Small intestine (tissue), 7 donors: ENCODE measurements at regions not wholly inside any gene's neighbourhood (a gene's known extent, or its start where the extent isn't known, plus 50 kb on each side); places are given as distances from the start of the nearest gene placed in this dataset.

Experiments used
- DNase-seq, 2 donors: peaks; one replicate each; pipeline versions ENCODE4 v3.0.0 to v3.0.0-alpha.2; 2013
- FAIRE-seq: peaks from 2 replicates; lab custom pipeline; 2012; peaks lifted over from hg19 to GRCh38; lab: Jason Lieb, UNC
- H3K27ac ChIP-seq, 3 donors: one replicate each; pipeline ENCODE4 v1.5.1; 2013; ENCODE audit warnings: low read length in 2 of 3, mild to moderate bottlenecking in 2 of 3, control low read depth in 1 of 3, inconsistent platforms in 1 of 3, low read depth in 1 of 3, moderate library complexity in 1 of 3
- H3K27me3 ChIP-seq, 3 donors: one replicate each; pipeline ENCODE4 v1.6.1; 2013; ENCODE audit warnings: low read length in 3 of 3, inconsistent platforms in 1 of 3; ENCODE audit not compliant: control insufficient read depth in 3 of 3, insufficient read depth in 3 of 3
- H3K36me3 ChIP-seq, 3 donors: one replicate each; pipeline ENCODE4 v1.6.1; 2013; ENCODE audit warnings: low read length in 3 of 3, inconsistent platforms in 1 of 3, low read depth in 1 of 3, mild to moderate bottlenecking in 1 of 3, moderate library complexity in 1 of 3; ENCODE audit not compliant: control insufficient read depth in 3 of 3, insufficient read depth in 2 of 3
- H3K4me1 ChIP-seq, 3 donors: one replicate each; pipeline ENCODE4 v1.6.1; 2013; ENCODE audit warnings: low read length in 2 of 3, inconsistent platforms in 1 of 3, low read depth in 1 of 3, mild to moderate bottlenecking in 1 of 3, moderate library complexity in 1 of 3; ENCODE audit not compliant: control insufficient read depth in 3 of 3, insufficient read depth in 2 of 3
- H3K4me3 ChIP-seq, 3 donors: one replicate each; pipeline ENCODE4 v1.5.1; 2013; ENCODE audit warnings: low read length in 3 of 3, control low read depth in 1 of 3, inconsistent platforms in 1 of 3, low read depth in 1 of 3, mild to moderate bottlenecking in 1 of 3, moderate library complexity in 1 of 3
- H3K9me3 ChIP-seq, 2 donors: one replicate each; pipeline ENCODE4 v1.6.1; 2013; ENCODE audit warnings: low read depth in 1 of 2, low read length in 1 of 2; ENCODE audit not compliant: control insufficient read depth in 2 of 2, insufficient read depth in 1 of 2
- WGBS, 3 donors: extraction: QIAGEN DNeasy Blood & Tissue Kit; methylation state at CpG; one replicate each; pipeline ENCODE4 v1.1.7; 2013; 5-methylcytosine and 5-hydroxymethylcytosine counted together
- donor health status: healthy with polysubstance abuse.
- donor health status: control.
- donor health status: control.
- donor health status: Bipolar disorder and iron deficiency.
- donor health status: healthy.

- no peaks in the 10 kb centered on the region for H3K36me3 ChIP-seq
- no peak overlapping the region for H3K4me3 ChIP-seq
- no peaks in the 10 kb centered on the region for H3K27me3 ChIP-seq
- DNase-seq (no peak), FAIRE-seq (no peak)
- no peaks in the 10 kb centered on the region for H3K9me3 ChIP-seq
- 37 to 46% (median 41%) methylated on average over 3 of the region's 3 CpGs for WGBS, 3 donors
- H3K27ac ChIP-seq, result no peak overlapping the region
- H3K4me1 ChIP-seq, result no peaks in the 10 kb centered on the region
Observed at GRCh38 chr6:54698974-54699373, 147.6 kb upstream of the FAM83B start.

GRCh38 chr6:54700158-54700557, 146.4 kb upstream of the FAM83B start:
- no peaks in the 10 kb centered on the region for H3K36me3 ChIP-seq
- no peak overlapping the region for H3K4me3 ChIP-seq
- 28 to 60% (median 44%) methylated on average over 2 of the region's 2 CpGs for WGBS, 3 donors
- FAIRE-seq (peak; percentile 10), DNase-seq (peak; percentile 19 to 51)
- H3K27me3 ChIP-seq, result no peaks in the 10 kb centered on the region
- H3K9me3 ChIP-seq, result no peaks in the 10 kb centered on the region
- H3K4me1 ChIP-seq, result no peaks in the 10 kb centered on the region
- no peak overlapping the region for H3K27ac ChIP-seq

DNA sequence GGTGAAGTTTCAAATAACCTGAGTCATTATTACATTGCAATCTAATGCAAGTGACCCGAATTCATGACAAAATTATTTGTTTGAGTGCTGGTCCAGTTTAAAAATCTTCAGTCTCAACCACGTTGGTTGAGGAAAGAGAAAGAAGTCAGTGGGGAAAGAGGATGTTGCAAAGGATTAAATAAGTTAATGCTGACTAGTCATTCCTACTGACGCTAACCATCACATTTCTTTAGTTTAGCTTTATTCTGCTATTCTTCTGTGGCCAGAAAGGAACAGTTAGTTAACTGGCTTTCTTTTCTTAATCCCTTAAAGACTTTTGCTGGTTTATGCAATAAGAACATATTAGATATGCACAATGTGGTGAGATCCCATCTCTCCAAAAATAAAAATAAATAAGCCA, 143.8 kb upstream of the FAM83B start:
- no peak overlapping the region for H3K27ac ChIP-seq
- no peaks in the 10 kb centered on the region for H3K36me3 ChIP-seq
- DNase-seq, result no peak
- WGBS, 3 donors, result 76 to 91% (median 81%) methylated on average over 3 of the region's 3 CpGs
- H3K4me1 ChIP-seq, result no peaks in the 10 kb centered on the region
- no peaks in the 10 kb centered on the region for H3K27me3 ChIP-seq
- H3K9me3 ChIP-seq, result no peaks in the 10 kb centered on the region
- FAIRE-seq, result no peak
- no peak overlapping the region for H3K4me3 ChIP-seq

DNA sequence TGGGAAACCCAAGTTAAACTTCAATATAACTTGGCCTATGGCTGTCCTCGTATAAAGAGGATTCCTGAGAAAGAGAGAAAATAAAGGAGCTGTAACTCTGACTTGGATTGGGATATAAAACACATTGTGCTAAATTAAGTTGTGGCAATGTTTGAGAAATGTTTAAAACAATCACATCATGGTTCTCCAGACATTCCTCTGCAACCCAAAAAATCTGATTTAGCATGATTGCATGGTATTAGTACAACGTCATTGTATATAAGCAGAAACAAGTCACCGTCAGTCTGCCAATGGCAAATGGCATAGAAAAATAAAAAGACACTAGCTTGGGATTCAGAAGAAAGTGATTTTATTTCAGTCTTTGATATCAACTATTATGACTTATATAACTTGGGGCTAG, 140.2 kb upstream of the FAM83B start:
- Histone ChIP-seq H3K4me1 (no peaks in the 10 kb centered on the region), H3K4me3 (no peak overlapping the region), H3K27ac (no peak overlapping the region), H3K27me3 (no peaks in the 10 kb centered on the region), H3K36me3 (no peaks in the 10 kb centered on the region), H3K9me3 (no peaks in the 10 kb centered on the region)
- DNase-seq (no peak), FAIRE-seq (no peak)
- 70 to 76% (median 72%) methylated on average over 3 of the region's 3 CpGs for WGBS, 3 donors

GRCh38 chr6:54706844-54707605, 139.5 kb upstream of the FAM83B start:
- no peaks in the 10 kb centered on the region for H3K27me3 ChIP-seq
- 82 to 91% (median 87%) methylated on average over 4 of the region's 4 CpGs for WGBS, 3 donors
- DNase-seq (no peak), FAIRE-seq (no peak)
- no peaks in the 10 kb centered on the region for H3K9me3 ChIP-seq
- no peak overlapping the region for H3K4me3 ChIP-seq
- H3K36me3 ChIP-seq, result no peaks in the 10 kb centered on the region
- no peaks in the 10 kb centered on the region for H3K4me1 ChIP-seq
- no peak overlapping the region for H3K27ac ChIP-seq

DNA sequence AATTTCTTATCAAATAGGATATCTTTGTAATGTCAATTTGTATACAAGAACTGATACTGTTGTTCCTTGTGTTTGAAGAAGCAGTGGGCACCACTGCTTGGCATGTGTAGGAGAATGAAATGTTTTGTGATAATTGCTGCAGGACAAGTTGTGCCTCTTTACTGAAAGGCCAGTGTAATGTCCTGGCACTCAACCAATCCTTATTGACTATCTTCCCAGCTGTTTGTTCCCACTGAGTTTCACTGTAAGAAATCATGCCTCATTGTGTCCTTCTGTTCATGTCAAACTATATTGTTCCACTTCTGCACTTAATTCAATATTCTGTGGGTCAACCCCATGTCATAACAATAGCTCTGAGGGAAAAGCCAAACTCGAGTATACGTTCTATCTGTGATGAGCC, 136.1 kb upstream of the FAM83B start:
- no peak overlapping the region for H3K27ac ChIP-seq
- FAIRE-seq, result no peak

GRCh38 chr6:54716010-54716409, 130.6 kb upstream of the FAM83B start:
- Histone ChIP-seq H3K27ac (peak overlapping the region in 1 of 3 donors; percentile 8), H3K27me3 (no peaks in the 10 kb centered on the region), H3K9me3 (no peaks in the 10 kb centered on the region), H3K36me3 (no peaks in the 10 kb centered on the region), H3K4me1 (peaks cover 0 to 22% (median 0%) of the 10 kb centered on the region in 3 donors), H3K4me3 (no peak overlapping the region)
- FAIRE-seq (no peak), DNase-seq (peak; percentile 21 to 55)
- WGBS, 3 donors, result 67 to 81% (median 70%) methylated on average over 6 of the region's 6 CpGs

More for the DNA sequence above, 136.1 kb upstream of the FAM83B start:
- H3K9me3 ChIP-seq, result no peaks in the 10 kb centered on the region
- DNase-seq, result no peak
- peaks cover 0 to under 1% (median 0%) of the 10 kb centered on the region in 3 donors for H3K4me1 ChIP-seq
- 59 to 82% (median 63%) methylated on average over 2 of the region's 2 CpGs for WGBS, 3 donors
- H3K27me3 ChIP-seq, result no peaks in the 10 kb centered on the region
- H3K36me3 ChIP-seq, result no peaks in the 10 kb centered on the region
- H3K4me3 ChIP-seq, result no peak overlapping the region

DNA sequence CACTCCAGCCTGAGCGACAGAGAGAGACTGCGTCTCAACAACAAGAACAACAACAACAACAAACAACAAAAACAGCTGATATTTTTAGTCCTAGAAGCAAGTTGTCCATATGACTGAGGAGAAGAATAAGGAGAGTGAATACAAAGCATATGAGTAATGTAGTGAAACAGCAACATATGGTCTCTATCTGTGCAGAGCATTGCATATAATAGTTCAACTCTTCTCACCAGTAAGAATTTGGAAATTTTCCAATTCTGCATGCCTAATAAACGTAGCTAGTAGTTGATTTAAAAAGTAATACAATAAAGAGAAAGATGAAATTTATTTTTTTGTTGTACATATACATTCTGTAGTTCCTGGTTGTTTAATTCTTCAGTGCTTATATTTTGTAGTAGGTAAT, 129.7 kb upstream of the FAM83B start:
- Histone ChIP-seq H3K27ac (no peak overlapping the region), H3K27me3 (no peaks in the 10 kb centered on the region), H3K9me3 (no peaks in the 10 kb centered on the region), H3K36me3 (no peaks in the 10 kb centered on the region), H3K4me1 (peaks cover 0 to 22% (median 0%) of the 10 kb centered on the region in 3 donors), H3K4me3 (no peak overlapping the region)
- DNase-seq (no peak), FAIRE-seq (no peak)
- WGBS, 3 donors, result 53 to 71% (median 68%) methylated on average over 3 of the region's 3 CpGs
